SK-N-SH (cell line): ENCODE measurements at regions not wholly inside any gene's neighbourhood (a gene's known extent, or its start where the extent isn't known, plus 50 kb on each side); places are given as distances from the start of the nearest gene placed in this dataset.

Experiments
- CTCF ChIA-PET: fragments of 300-600, 350-600 bp; formaldehyde crosslinking; extraction: SDS; loops from one replicate; lab custom pipeline; 2021; lab: Yijun Ruan, JAX
- POLR2A ChIA-PET: fragments of 350-600 bp; sonication (Branson Sonifier 250); formaldehyde crosslinking; extraction: SDS; loops from one replicate; lab custom pipeline; 2020; ENCODE audit warnings: antibody characterized with exemption, inconsistent platforms; lab: Yijun Ruan, JAX
- DNase-seq: peaks from one replicate; pipeline ENCODE4 v3.0.0; 2012
- H2AFZ ChIP-seq: fragments of 200-600 bp; sonication (generic); 2 replicates; pipeline ENCODE4 v1.8.1; 2016; ENCODE audit warnings: antibody characterized with exemption, mild to moderate bottlenecking, low read depth
- H3F3A ChIP-seq: fragments of 200-600 bp; sonication (generic); replicated peaks from 2 replicates; pipeline ENCODE3; 2016; ENCODE audit warnings: antibody characterized with exemption, mild to moderate bottlenecking; ENCODE audit not compliant: insufficient read depth
- H3K27ac ChIP-seq, 2 experiments: fragments of 200-500 bp in 1 of 2; fragments of 200-600 bp in 1 of 2; sonication (Bioruptor generic) in 1 of 2; sonication (generic), shearing (Covaris generic) in 1 of 2; 2 replicates each; pipeline versions ENCODE4 v1.5.1 to v1.6.1; 2014 to 2016; ENCODE audit warnings: low read depth in 2 of 2, inconsistent platforms in 1 of 2, low read length in 1 of 2, mild to moderate bottlenecking in 1 of 2, mixed read lengths in 1 of 2
- H3K27me3 ChIP-seq: fragments of 200-600 bp; sonication (generic), shearing (Covaris generic); 2 replicates; pipeline ENCODE4 v1.6.1; 2016; ENCODE audit warnings: mixed run types; ENCODE audit not compliant: insufficient read depth
- H3K36me3 ChIP-seq, 2 experiments: fragments of 200-500 bp in 1 of 2; fragments of 200-600 bp in 1 of 2; sonication (Bioruptor generic) in 1 of 2; sonication (generic) in 1 of 2; replicated peaks in 1 of 2; 2 replicates each; pipeline versions ENCODE3 to v1.5.1; 2014 to 2016; ENCODE audit warnings: low read length in 1 of 2, mild to moderate bottlenecking in 1 of 2; ENCODE audit not compliant: insufficient read depth in 2 of 2, control insufficient read depth in 1 of 2
- H3K4me1 ChIP-seq, 2 experiments: fragments of 200-500 bp in 1 of 2; fragments of 200-600 bp in 1 of 2; sonication (Bioruptor generic) in 1 of 2; sonication (generic), shearing (Covaris generic) in 1 of 2; 2 replicates each; pipeline versions ENCODE4 v1.5.1 to v1.6.1; 2014 to 2016; ENCODE audit warnings: low read depth in 1 of 2, low read length in 1 of 2, mixed run types in 1 of 2; ENCODE audit not compliant: insufficient read depth in 2 of 2, control insufficient read depth in 1 of 2
- H3K4me2 ChIP-seq: fragments of 200-600 bp; sonication (generic), shearing (Covaris generic); 2 replicates; pipeline ENCODE4 v1.6.1; 2017; ENCODE audit warnings: mixed run types
- H3K4me3 ChIP-seq, 2 experiments: fragments of 200-500 bp in 1 of 2; fragments of 200-600 bp in 1 of 2; sonication (Bioruptor generic) in 1 of 2; sonication (generic), shearing (Covaris generic) in 1 of 2; 2 replicates each; pipeline versions ENCODE4 v1.5.1 to v1.8.1; 2014 to 2016; ENCODE audit warnings: low read depth in 2 of 2, inconsistent platforms in 1 of 2, low read length in 1 of 2, mild to moderate bottlenecking in 1 of 2, mixed read lengths in 1 of 2, moderate library complexity in 1 of 2
- H3K79me2 ChIP-seq: fragments of 200-600 bp; sonication (generic); 2 replicates; pipeline ENCODE4 v1.8.1; 2017; ENCODE audit warnings: mild to moderate bottlenecking; ENCODE audit not compliant: insufficient read depth
- H3K9ac ChIP-seq: fragments of 200-600 bp; sonication (generic); 2 replicates; pipeline ENCODE4 v1.6.1; 2017; ENCODE audit warnings: mixed run types
- H3K9me2 ChIP-seq: fragments of 200-600 bp; sonication (generic); 2 replicates; pipeline ENCODE4 v1.6.1; 2017; ENCODE audit warnings: mixed run types
- H3K9me3 ChIP-seq: fragments of 200-600 bp; sonication (generic); 2 replicates; pipeline ENCODE4 v1.6.1; 2017; ENCODE audit warnings: mixed run types, mild to moderate bottlenecking, moderate library complexity
- H4K20me1 ChIP-seq: fragments of 200-600 bp; sonication (generic); 2 replicates; pipeline ENCODE4 v1.6.1; 2017; ENCODE audit warnings: mild to moderate bottlenecking, mixed run types; ENCODE audit not compliant: insufficient read depth
- CHD2 ChIP-seq: fragments of 150-350 bp; IDR thresholded peaks from 2 replicates; pipeline ENCODE4 v1.6.1; 2018; ENCODE audit warnings: low read length; ENCODE audit not compliant: partially characterized antibody
- ELF1 ChIP-seq: IDR thresholded peaks from 2 replicates; pipeline ENCODE4 v1.4.0; 2012
- JUND ChIP-seq: IDR thresholded peaks from 2 replicates; pipeline ENCODE4 v1.4.0; 2012
- RAD21 ChIP-seq: IDR thresholded peaks from 2 replicates; pipeline ENCODE4 v1.6.1; 2012; ENCODE audit warnings: mild to moderate bottlenecking, low read length
- RCOR1 ChIP-seq: fragments of 150-350 bp; IDR thresholded peaks from 2 replicates; pipeline ENCODE4 v1.6.1; 2017; ENCODE audit warnings: antibody characterized with exemption, low read length
- RFX5 ChIP-seq: IDR thresholded peaks from 2 replicates; pipeline ENCODE4 v1.6.1; 2012; ENCODE audit warnings: mild to moderate bottlenecking, improper control_type of control experiment, low read length
- TCF12 ChIP-seq: IDR thresholded peaks from 2 replicates; pipeline ENCODE4 v1.4.0; 2012
- TEAD4 ChIP-seq: IDR thresholded peaks from 2 replicates; pipeline ENCODE4 v1.4.0; 2012; ENCODE audit warnings: mild to moderate bottlenecking, borderline replicate concordance; ENCODE audit not compliant: insufficient read depth
- WGBS: methylation state at CpG from one replicate; pipeline ENCODE4 v1.1.6; 2017; ENCODE audit warnings: low lambda C conversion rate; 5-methylcytosine and 5-hydroxymethylcytosine counted together
- TF ChIP-seq, protein P1 (sequence below): fragments of 150-350 bp; IDR thresholded peaks from 2 replicates; pipeline ENCODE4 v1.6.1; 2016; ENCODE audit warnings: mild to moderate bottlenecking, low read depth, low read length
- TF ChIP-seq, protein P2 (sequence below): IDR thresholded peaks from 2 replicates; pipeline ENCODE4 v1.6.1; 2012; ENCODE audit warnings: mild to moderate bottlenecking, low read depth, low read length, moderate library complexity

DNA sequence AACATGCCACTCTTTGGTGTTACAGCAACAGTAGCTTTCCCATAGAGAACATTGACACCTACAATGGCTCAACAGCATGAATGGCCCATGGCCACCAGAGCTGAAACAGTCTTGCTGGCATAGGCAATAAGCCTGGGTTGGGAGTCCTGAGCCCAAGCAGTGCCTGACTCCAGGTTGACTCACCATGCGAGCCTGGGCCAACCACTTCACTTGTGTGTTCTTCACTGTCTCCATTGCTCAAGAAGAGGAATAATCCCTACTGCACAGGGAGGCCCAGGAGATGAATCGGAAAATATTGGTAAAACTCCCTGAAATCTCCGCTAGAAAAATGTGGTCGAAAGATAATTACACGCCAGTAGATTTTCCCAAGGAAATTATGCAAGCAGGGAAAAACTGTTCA lies 89.2 kb upstream of the INHBA start:
- peaks cover 0 to 13% of the 10 kb centered on the region in 2 experiments; a peak in 1 of 4 replicates for H3K4me1 ChIP-seq
- POLR2A ChIA-PET, result no interaction called here
- H3K79me2 ChIP-seq, result no peaks in the 10 kb centered on the region
- H3F3A ChIP-seq, result no peaks in the 10 kb centered on the region
- H3K4me2 ChIP-seq, result no peak overlapping the region
- no peak for TF ChIP-seq CHD2
- no peak for TF ChIP-seq RAD21
- TF ChIP-seq, protein P1, sequence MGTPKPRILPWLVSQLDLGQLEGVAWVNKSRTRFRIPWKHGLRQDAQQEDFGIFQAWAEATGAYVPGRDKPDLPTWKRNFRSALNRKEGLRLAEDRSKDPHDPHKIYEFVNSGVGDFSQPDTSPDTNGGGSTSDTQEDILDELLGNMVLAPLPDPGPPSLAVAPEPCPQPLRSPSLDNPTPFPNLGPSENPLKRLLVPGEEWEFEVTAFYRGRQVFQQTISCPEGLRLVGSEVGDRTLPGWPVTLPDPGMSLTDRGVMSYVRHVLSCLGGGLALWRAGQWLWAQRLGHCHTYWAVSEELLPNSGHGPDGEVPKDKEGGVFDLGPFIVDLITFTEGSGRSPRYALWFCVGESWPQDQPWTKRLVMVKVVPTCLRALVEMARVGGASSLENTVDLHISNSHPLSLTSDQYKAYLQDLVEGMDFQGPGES, result no peak
- TF ChIP-seq, protein P2, sequence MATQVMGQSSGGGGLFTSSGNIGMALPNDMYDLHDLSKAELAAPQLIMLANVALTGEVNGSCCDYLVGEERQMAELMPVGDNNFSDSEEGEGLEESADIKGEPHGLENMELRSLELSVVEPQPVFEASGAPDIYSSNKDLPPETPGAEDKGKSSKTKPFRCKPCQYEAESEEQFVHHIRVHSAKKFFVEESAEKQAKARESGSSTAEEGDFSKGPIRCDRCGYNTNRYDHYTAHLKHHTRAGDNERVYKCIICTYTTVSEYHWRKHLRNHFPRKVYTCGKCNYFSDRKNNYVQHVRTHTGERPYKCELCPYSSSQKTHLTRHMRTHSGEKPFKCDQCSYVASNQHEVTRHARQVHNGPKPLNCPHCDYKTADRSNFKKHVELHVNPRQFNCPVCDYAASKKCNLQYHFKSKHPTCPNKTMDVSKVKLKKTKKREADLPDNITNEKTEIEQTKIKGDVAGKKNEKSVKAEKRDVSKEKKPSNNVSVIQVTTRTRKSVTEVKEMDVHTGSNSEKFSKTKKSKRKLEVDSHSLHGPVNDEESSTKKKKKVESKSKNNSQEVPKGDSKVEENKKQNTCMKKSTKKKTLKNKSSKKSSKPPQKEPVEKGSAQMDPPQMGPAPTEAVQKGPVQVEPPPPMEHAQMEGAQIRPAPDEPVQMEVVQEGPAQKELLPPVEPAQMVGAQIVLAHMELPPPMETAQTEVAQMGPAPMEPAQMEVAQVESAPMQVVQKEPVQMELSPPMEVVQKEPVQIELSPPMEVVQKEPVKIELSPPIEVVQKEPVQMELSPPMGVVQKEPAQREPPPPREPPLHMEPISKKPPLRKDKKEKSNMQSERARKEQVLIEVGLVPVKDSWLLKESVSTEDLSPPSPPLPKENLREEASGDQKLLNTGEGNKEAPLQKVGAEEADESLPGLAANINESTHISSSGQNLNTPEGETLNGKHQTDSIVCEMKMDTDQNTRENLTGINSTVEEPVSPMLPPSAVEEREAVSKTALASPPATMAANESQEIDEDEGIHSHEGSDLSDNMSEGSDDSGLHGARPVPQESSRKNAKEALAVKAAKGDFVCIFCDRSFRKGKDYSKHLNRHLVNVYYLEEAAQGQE, result no peak
- TF ChIP-seq RFX5, result no peak
- TF ChIP-seq RCOR1, result no peak
- TF ChIP-seq, all 33 proteins: peak for 0
- DNase-seq, result no peak
- Histone ChIP-seq H3K27me3 (no peaks in the 10 kb centered on the region), H3K9me2 (no peaks in the 10 kb centered on the region), H3K4me3 (no peak overlapping the region), H3K27ac (no peak overlapping the region), H3K36me3 (no peaks in the 10 kb centered on the region), H3K9ac (no peak overlapping the region), H2AFZ (no peak overlapping the region), H4K20me1 (no peaks in the 10 kb centered on the region), H3K9me3 (no peaks in the 10 kb centered on the region)
- CTCF ChIA-PET, result interaction anchor here (0.6 to 1.2 kb wide), 3 partner anchors 148 to 1335 kb away, joined by 3 read pairs; no protein-coding TSS in a partner anchor
- 60% methylated on average over 5 of the region's 5 CpGs for WGBS

DNA sequence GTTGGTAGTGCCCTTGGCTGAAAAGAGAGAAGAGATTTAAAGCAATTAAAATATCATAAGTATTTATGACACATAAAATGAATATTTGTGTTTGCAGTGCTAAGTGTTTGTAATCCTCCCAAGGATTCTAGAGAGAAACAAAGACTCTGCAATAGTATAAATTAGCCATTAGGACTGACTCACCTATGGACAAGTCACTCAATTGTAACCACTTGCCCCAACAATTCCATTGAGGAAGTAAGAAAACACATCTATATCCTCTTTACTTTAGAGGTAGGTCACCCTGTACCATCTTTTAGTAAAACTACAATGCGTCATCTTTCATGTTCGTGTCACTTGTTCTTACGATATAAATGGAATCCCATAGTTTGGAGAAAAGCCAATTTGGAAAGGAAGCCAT lies 85.7 kb upstream of the INHBA start:
- no peak overlapping the region for H3K4me3 ChIP-seq
- POLR2A ChIA-PET, result no interaction called here
- no peaks in the 10 kb centered on the region for H3K9me3 ChIP-seq
- H3K27ac ChIP-seq, result no peak overlapping the region
- H4K20me1 ChIP-seq, result no peaks in the 10 kb centered on the region
- peaks cover 0 to 6% of the 10 kb centered on the region in 2 experiments; a peak in 1 of 4 replicates for H3K4me1 ChIP-seq
- H3K27me3 ChIP-seq, result no peaks in the 10 kb centered on the region
- H3K79me2 ChIP-seq, result no peaks in the 10 kb centered on the region
- no peak for DNase-seq
- no peak overlapping the region for H3K9ac ChIP-seq
- no peak overlapping the region for H2AFZ ChIP-seq
- WGBS, result 38% methylated on average over 3 of the region's 3 CpGs
- CTCF ChIA-PET, result no interaction called here
- H3K4me2 ChIP-seq, result no peak overlapping the region
- H3K36me3 ChIP-seq, result no peaks in the 10 kb centered on the region
- TF ChIP-seq TCF12 (no peak), JUND (no peak), ELF1 (no peak), TEAD4 (no peak)
- TF ChIP-seq, all 33 proteins: peak for 0
- Histone ChIP-seq H3K9me2 (no peaks in the 10 kb centered on the region), H3F3A (no peaks in the 10 kb centered on the region)
